ENCODE measurements at regions not wholly inside any gene's neighbourhood (a gene's known extent, or its start where the extent isn't known, plus 50 kb on each side); places are given as distances from the start of the nearest gene placed in this dataset.

DNA sequence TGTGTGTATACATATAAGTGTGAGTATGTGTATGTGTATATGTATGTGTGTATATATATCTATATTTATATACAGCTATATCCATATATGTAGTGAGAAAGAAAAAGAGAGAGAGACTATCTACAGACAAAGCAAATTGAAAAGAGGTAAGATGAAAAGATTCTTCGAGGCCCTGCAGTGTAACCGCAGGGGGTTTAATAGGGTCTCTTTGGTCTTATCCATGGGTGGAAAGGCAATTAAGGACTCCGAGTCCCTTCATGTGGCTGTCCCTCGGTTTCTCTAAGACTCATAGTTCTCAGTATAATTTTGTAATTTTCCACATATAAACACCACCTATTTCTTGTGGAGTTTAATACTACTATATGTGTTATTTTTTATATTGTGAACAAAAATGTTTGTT lies 50.6 kb upstream of the JAZF1 start:
- no peak for TF ChIP-seq POLR2A (IDR thresholded peaks at IDR 0.05)
- TF ChIP-seq, protein P1, sequence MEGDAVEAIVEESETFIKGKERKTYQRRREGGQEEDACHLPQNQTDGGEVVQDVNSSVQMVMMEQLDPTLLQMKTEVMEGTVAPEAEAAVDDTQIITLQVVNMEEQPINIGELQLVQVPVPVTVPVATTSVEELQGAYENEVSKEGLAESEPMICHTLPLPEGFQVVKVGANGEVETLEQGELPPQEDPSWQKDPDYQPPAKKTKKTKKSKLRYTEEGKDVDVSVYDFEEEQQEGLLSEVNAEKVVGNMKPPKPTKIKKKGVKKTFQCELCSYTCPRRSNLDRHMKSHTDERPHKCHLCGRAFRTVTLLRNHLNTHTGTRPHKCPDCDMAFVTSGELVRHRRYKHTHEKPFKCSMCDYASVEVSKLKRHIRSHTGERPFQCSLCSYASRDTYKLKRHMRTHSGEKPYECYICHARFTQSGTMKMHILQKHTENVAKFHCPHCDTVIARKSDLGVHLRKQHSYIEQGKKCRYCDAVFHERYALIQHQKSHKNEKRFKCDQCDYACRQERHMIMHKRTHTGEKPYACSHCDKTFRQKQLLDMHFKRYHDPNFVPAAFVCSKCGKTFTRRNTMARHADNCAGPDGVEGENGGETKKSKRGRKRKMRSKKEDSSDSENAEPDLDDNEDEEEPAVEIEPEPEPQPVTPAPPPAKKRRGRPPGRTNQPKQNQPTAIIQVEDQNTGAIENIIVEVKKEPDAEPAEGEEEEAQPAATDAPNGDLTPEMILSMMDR (IDR thresholded peaks at IDR 0.05) = no peak
